ENCODE measurements at regions not wholly inside any gene's neighbourhood (a gene's known extent, or its start where the extent isn't known, plus 50 kb on each side); places are given as distances from the start of the nearest gene placed in this dataset.

GRCh38 chr18:61085761-61086160 lies 247.5 kb upstream of the CDH20 start:
- CTCF ChIA-PET (ENCODE audit: low intra/inter-chr PET ratio), result no interaction called here
- H3K4me1 ChIP-seq (replicated peaks in 1 of 2; ENCODE audit: control insufficient read depth in 2 of 2, insufficient read depth in 2 of 2, low read length in 2 of 2), result no peaks in the 10 kb centered on the region
- H3K9me3 ChIP-seq (replicated peaks; ENCODE audit: control insufficient read depth, insufficient read depth, low read depth, low read length), result no peaks in the 10 kb centered on the region
- FAIRE-seq, result no peak
- no peaks in the 10 kb centered on the region for H4K20me1 ChIP-seq (replicated peaks; ENCODE audit: control insufficient read depth, insufficient read depth, low read length)
- ATAC-seq, result no peak
- no peaks in the 10 kb centered on the region for H3K79me2 ChIP-seq (ENCODE audit: control insufficient read depth, insufficient read depth, low read length)
- H3K9me1 ChIP-seq (ENCODE audit: control insufficient read depth, insufficient read depth, low read length), result no peaks in the 10 kb centered on the region
- intact Hi-C loops (cut with micrococcal nuclease) (loop anchor here (5.0 kb wide), 1 partner anchor 417 kb away; no protein-coding TSS in a partner anchor), in situ Hi-C loops (cut with MboI) (no loop called here)
- H3K4me2 ChIP-seq (ENCODE audit: insufficient read depth, low read length), result no peak overlapping the region
- no peak overlapping the region for H3K27ac ChIP-seq (ENCODE audit: extremely low read depth, low read depth, low read length)
- no peak for DNase-seq (ENCODE audit: extremely low read depth in 1 of 4, low spot score in 3 of 4)
- no peak overlapping the region for H3K4me3 ChIP-seq
- H3K27me3 ChIP-seq (ENCODE audit: control insufficient read depth in 2 of 2, insufficient read depth in 2 of 2, low read length in 2 of 2), result no peaks in the 10 kb centered on the region
- no peaks in the 10 kb centered on the region for H3K36me3 ChIP-seq (ENCODE audit: control insufficient read depth, insufficient read depth, low read length)
- no peak overlapping the region for H3K9ac ChIP-seq (ENCODE audit: insufficient read depth in 1 of 2, low read depth in 2 of 2, low read length in 2 of 2)
- BruUV-seq (replicated peaks), result no TSS peak
- no peak overlapping the region for H2AFZ ChIP-seq (ENCODE audit: low read depth, low read length)
- POLR2A ChIA-PET, result no interaction called here
- TF ChIP-seq CTCFL (IDR thresholded peaks at IDR 0.05; ENCODE audit: borderline replicate concordance, insufficient read depth, low read depth, low read length, poor library complexity, severe bottlenecking), result no peak
- no peak for TF ChIP-seq ZBTB11 (CRISPR knock-in tag; IDR thresholded peaks at IDR 0.05)
- TF ChIP-seq ZNF395 (CRISPR knock-in tag; IDR thresholded peaks at IDR 0.05), result no peak
- no peak for TF ChIP-seq RNF219 (CRISPR knock-in tag; IDR thresholded peaks at IDR 0.05)
- TF ChIP-seq PBX2 (CRISPR knock-in tag; IDR thresholded peaks at IDR 0.05; ENCODE audit: low read depth), result no peak
- TF ChIP-seq PBX2 (tag; conservative IDR thresholded peaks at IDR 0.05; ENCODE audit: low read depth), result no peak
- no peak for TF ChIP-seq USF1 (CRISPR knock-in tag; IDR thresholded peaks at IDR 0.05)
